ENCODE measurements at regions not wholly inside any gene's neighbourhood (a gene's known extent, or its start where the extent isn't known, plus 50 kb on each side); places are given as distances from the start of the nearest gene placed in this dataset.

DNA sequence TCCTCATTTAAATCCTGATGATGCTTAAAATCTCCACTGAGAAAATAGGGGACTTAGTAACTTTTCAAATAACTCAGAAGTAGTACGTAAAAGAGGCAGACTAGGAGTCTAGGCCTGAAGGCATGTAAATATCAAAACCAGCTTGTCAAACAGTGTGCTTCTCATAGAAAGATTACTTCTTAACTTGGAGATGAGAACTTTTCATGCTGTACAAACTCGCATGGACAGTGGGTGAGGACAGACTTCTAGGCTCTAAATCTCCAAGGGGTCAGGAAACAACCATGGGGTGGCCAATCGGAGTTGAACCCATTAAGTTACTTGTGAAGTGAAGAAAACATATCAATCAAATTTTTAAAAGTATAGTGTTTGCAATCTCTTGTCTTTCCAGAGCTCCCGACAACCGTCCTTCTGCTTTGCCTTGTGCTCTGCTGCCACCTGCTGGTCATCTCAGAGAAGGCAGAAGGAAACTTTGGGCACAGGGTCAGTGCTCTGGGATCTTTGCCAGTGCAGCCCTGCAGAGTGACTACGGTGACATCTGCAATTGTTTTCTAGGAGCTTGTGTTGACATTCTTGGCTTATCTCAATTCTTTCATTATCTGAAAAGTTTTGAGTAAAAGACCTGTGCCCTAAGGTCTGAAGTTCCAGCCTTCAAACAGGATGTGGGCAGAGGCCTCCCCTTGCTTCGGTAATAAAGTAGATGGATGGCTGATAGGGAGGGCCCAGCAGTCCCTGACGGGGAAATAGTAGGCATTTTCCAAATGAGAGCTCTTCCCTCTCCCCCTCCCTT lies 105.1 kb upstream of the PDE4B start:
- Histone ChIP-seq H3K9ac (ENCODE audit: low read length) (no peak overlapping the region), H3K9me3 (replicated peaks; ENCODE audit: insufficient read depth, low read length) (no peaks in the 10 kb centered on the region), H3K27ac (ENCODE audit: low read length) (no peak overlapping the region), H3K27me3 (replicated peaks; ENCODE audit: insufficient read depth, low read length) (no peaks in the 10 kb centered on the region), H3K79me2 (ENCODE audit: low read length) (no peaks in the 10 kb centered on the region), H4K20me1 (ENCODE audit: insufficient read depth, low read length) (no peaks in the 10 kb centered on the region), H3K4me3 (ENCODE audit: low read length) (no peak overlapping the region), H3K9me2 (replicated peaks; ENCODE audit: insufficient read depth, low read length) (no peaks in the 10 kb centered on the region), H2AFZ (ENCODE audit: low read length) (no peak overlapping the region), H3F3A (ENCODE audit: insufficient read depth, low read length) (no peaks in the 10 kb centered on the region), H3K4me2 (ENCODE audit: low read depth, low read length) (no peak overlapping the region), H3K4me1 (ENCODE audit: low read length) (peaks cover 36% of the 10 kb centered on the region), H3K36me3 (replicated peaks; ENCODE audit: insufficient read depth, low read length) (no peaks in the 10 kb centered on the region)
- TF ChIP-seq, protein P1, sequence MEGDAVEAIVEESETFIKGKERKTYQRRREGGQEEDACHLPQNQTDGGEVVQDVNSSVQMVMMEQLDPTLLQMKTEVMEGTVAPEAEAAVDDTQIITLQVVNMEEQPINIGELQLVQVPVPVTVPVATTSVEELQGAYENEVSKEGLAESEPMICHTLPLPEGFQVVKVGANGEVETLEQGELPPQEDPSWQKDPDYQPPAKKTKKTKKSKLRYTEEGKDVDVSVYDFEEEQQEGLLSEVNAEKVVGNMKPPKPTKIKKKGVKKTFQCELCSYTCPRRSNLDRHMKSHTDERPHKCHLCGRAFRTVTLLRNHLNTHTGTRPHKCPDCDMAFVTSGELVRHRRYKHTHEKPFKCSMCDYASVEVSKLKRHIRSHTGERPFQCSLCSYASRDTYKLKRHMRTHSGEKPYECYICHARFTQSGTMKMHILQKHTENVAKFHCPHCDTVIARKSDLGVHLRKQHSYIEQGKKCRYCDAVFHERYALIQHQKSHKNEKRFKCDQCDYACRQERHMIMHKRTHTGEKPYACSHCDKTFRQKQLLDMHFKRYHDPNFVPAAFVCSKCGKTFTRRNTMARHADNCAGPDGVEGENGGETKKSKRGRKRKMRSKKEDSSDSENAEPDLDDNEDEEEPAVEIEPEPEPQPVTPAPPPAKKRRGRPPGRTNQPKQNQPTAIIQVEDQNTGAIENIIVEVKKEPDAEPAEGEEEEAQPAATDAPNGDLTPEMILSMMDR (IDR thresholded peaks at IDR 0.05; ENCODE audit: low read length), result peak; percentile 92
- TF ChIP-seq EZH2phosphoT487 (IDR thresholded peaks at IDR 0.05; ENCODE audit: low read length) (no peak), EZH2 (optimal IDR thresholded peaks at IDR 0.05; ENCODE audit: low read depth, low read length) (no peak)
- peak; percentile 65 for DNase-seq

DNA sequence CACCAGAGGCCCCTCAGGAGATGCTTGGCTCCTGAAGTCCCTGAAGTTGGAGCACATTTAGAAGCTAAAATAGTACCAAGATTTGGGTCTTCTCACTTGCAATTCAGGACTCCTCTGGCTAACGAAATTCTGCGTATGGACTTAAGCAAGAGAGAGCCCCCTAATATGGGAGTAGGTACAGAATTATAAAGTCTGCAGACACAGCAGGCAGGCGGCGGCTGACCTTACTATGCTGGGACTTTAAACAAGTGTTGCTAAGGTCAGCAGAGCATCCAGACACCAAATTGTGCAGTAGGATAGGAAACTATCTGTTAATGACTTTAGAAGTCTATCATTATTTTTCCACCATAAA lies 104.5 kb upstream of the PDE4B start:
- TF ChIP-seq, protein P1 (IDR thresholded peaks at IDR 0.05; ENCODE audit: low read length), result no peak
- TF ChIP-seq EZH2phosphoT487 (IDR thresholded peaks at IDR 0.05; ENCODE audit: low read length), result no peak
- no peak for TF ChIP-seq EZH2 (optimal IDR thresholded peaks at IDR 0.05; ENCODE audit: low read depth, low read length)
- no peak for DNase-seq
- H4K20me1 ChIP-seq (ENCODE audit: insufficient read depth, low read length), result no peaks in the 10 kb centered on the region
- H3K9ac ChIP-seq (ENCODE audit: low read length), result no peak overlapping the region
- peaks cover 36% of the 10 kb centered on the region for H3K4me1 ChIP-seq (ENCODE audit: low read length)
- no peak overlapping the region for H2AFZ ChIP-seq (ENCODE audit: low read length)
- no peaks in the 10 kb centered on the region for H3F3A ChIP-seq (ENCODE audit: insufficient read depth, low read length)
- H3K27me3 ChIP-seq (replicated peaks; ENCODE audit: insufficient read depth, low read length), result no peaks in the 10 kb centered on the region
- H3K9me2 ChIP-seq (replicated peaks; ENCODE audit: insufficient read depth, low read length), result no peaks in the 10 kb centered on the region
- no peak overlapping the region for H3K4me2 ChIP-seq (ENCODE audit: low read depth, low read length)
- no peak overlapping the region for H3K27ac ChIP-seq (ENCODE audit: low read length)
- no peaks in the 10 kb centered on the region for H3K36me3 ChIP-seq (replicated peaks; ENCODE audit: insufficient read depth, low read length)
- H3K9me3 ChIP-seq (replicated peaks; ENCODE audit: insufficient read depth, low read length), result no peaks in the 10 kb centered on the region
- H3K79me2 ChIP-seq (ENCODE audit: low read length), result no peaks in the 10 kb centered on the region
- H3K4me3 ChIP-seq (ENCODE audit: low read length), result no peak overlapping the region

DNA sequence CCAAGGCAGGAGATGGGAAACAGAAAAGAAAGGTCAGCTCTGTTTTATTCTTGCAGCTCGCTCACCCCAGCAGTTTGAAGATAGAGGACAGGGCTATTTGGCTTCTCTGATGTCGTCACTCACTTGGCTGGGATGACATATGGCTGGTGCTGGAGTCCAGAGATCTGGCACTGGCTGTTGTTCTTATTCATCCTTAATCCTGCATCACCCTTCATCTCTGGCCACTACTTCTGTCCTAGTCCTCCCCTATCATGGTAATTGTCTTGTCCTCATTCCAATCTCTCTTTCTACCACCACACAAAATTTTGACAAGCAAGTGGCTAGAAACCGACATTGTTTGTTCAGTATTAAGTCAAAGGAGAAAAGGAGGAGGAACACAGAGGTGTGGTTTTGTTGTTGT lies 103.8 kb upstream of the PDE4B start:
- no peak overlapping the region for H3K27ac ChIP-seq (ENCODE audit: low read length)
- H3F3A ChIP-seq (ENCODE audit: insufficient read depth, low read length), result no peaks in the 10 kb centered on the region
- no peaks in the 10 kb centered on the region for H3K9me2 ChIP-seq (replicated peaks; ENCODE audit: insufficient read depth, low read length)
- no peaks in the 10 kb centered on the region for H3K36me3 ChIP-seq (replicated peaks; ENCODE audit: insufficient read depth, low read length)
- DNase-seq, result no peak
- H4K20me1 ChIP-seq (ENCODE audit: insufficient read depth, low read length), result no peaks in the 10 kb centered on the region
- H3K9ac ChIP-seq (ENCODE audit: low read length), result no peak overlapping the region
- no peak for TF ChIP-seq EZH2 (optimal IDR thresholded peaks at IDR 0.05; ENCODE audit: low read depth, low read length)
- TF ChIP-seq EZH2phosphoT487 (IDR thresholded peaks at IDR 0.05; ENCODE audit: low read length), result no peak
- TF ChIP-seq, protein P1 (IDR thresholded peaks at IDR 0.05; ENCODE audit: low read length), result no peak
- H3K4me2 ChIP-seq (ENCODE audit: low read depth, low read length), result no peak overlapping the region
- no peak overlapping the region for H3K4me3 ChIP-seq (ENCODE audit: low read length)
- H3K4me1 ChIP-seq (ENCODE audit: low read length), result peaks cover 36% of the 10 kb centered on the region
- H2AFZ ChIP-seq (ENCODE audit: low read length), result no peak overlapping the region
- no peaks in the 10 kb centered on the region for H3K79me2 ChIP-seq (ENCODE audit: low read length)
- H3K9me3 ChIP-seq (replicated peaks; ENCODE audit: insufficient read depth, low read length), result no peaks in the 10 kb centered on the region
- H3K27me3 ChIP-seq (replicated peaks; ENCODE audit: insufficient read depth, low read length), result no peaks in the 10 kb centered on the region

Data from MM.1S (cell line).